Gastroesophageal sphincter (tissue), 3 donors: ENCODE measurements at regions not wholly inside any gene's neighbourhood (a gene's known extent, or its start where the extent isn't known, plus 50 kb on each side); places are given as distances from the start of the nearest gene placed in this dataset.

ENCODE experiments used
- CTCF ChIP-seq, 4 experiments: fragments of 200-600 bp in 2 of 4; fragments of 450-650 bp in 2 of 4; sonication (generic) in 1 of 4; IDR thresholded peaks; one replicate each; pipeline ENCODE4 v1.5.1; 2017 to 2019; ENCODE audit warnings: antibody characterized with exemption in 4 of 4, mild to moderate bottlenecking in 2 of 4, moderate library complexity in 2 of 4
- POLR2A ChIP-seq, 2 donors: fragments of 450-650 bp; IDR thresholded peaks; one replicate each; pipeline ENCODE4 v1.6.1; 2017; ENCODE audit warnings: antibody characterized with exemption in 2 of 2, mild to moderate bottlenecking in 2 of 2, moderate library complexity in 1 of 2

- TF ChIP-seq POLR2A (IDR thresholded peaks at IDR 0.05): no peak
- TF ChIP-seq CTCF (IDR thresholded peaks at IDR 0.05): no peak
Observed at GRCh38 chr3:193859195-193859594, 266.2 kb downstream of the OPA1 start.
